ENCODE measurements at regions not wholly inside any gene's neighbourhood (a gene's known extent, or its start where the extent isn't known, plus 50 kb on each side); places are given as distances from the start of the nearest gene placed in this dataset.

GRCh38 chr9:75197561-75197960, 109.2 kb downstream of the OSTF1 start:
- no peak overlapping the region for H3K4me3 ChIP-seq (ENCODE audit: insufficient read depth, low read depth, low read length)
- H2BK120ac ChIP-seq (ENCODE audit: low read depth, low read length), result no peak overlapping the region
- no peak overlapping the region for H4K91ac ChIP-seq (ENCODE audit: insufficient read depth, low read depth, low read length)
- no TSS peak for BruUV-seq (replicated peaks)
- no peak for DNase-seq
- H4K20me1 ChIP-seq (ENCODE audit: insufficient read depth, low read length), result no peaks in the 10 kb centered on the region
- H4K8ac ChIP-seq (ENCODE audit: low read depth in 2 of 2, low read length in 2 of 2), result no peak overlapping the region
- no peak for TF ChIP-seq MXI1 (IDR thresholded peaks at IDR 0.05; ENCODE audit: borderline replicate concordance, low read depth, low read length)
- no peak overlapping the region for H3K23ac ChIP-seq (ENCODE audit: low read depth, low read length)
- no peak overlapping the region for H3K4me2 ChIP-seq (ENCODE audit: low read depth, low read length)
- ATAC-seq (ENCODE audit: low read depth), result no peak
- H2AK9ac ChIP-seq (replicated peaks; ENCODE audit: low read depth, low read length, poor library complexity), result no peak overlapping the region
- no peak overlapping the region for H3K56ac ChIP-seq (ENCODE audit: extremely low read depth, insufficient read depth, low read length)
- peaks cover 2% of the 10 kb centered on the region for H3K27me3 ChIP-seq (ENCODE audit: control insufficient read depth, insufficient read depth, low read length)
- no peak overlapping the region for H2BK15ac ChIP-seq (ENCODE audit: low read depth, low read length)
- no peak overlapping the region for H3K18ac ChIP-seq (ENCODE audit: low read depth, low read length)
- no CpG with 5 or more reads among the region's 5 CpGs for WGBS, 2 experiments (ENCODE audit: extremely low coverage in 2 of 2, insufficient read length in 1 of 2)
- H3K79me1 ChIP-seq (ENCODE audit: low read depth in 1 of 2, low read length in 2 of 2), result no peaks in the 10 kb centered on the region
- no peaks in the 10 kb centered on the region for H3K9me3 ChIP-seq (ENCODE audit: control insufficient read depth, insufficient read depth, low read length)
- no peaks in the 10 kb centered on the region for H3K9me1 ChIP-seq (ENCODE audit: insufficient read depth, low read length)
- no peak overlapping the region for H2BK20ac ChIP-seq (ENCODE audit: low read depth, low read length)
- no peak overlapping the region for H3K27ac ChIP-seq (ENCODE audit: insufficient read depth, low read length)
- H4K5ac ChIP-seq (ENCODE audit: low read depth, low read length), result no peak overlapping the region
- H3K9ac ChIP-seq (ENCODE audit: low read depth, low read length), result no peak overlapping the region
- H3K36me3 ChIP-seq (ENCODE audit: control insufficient read depth, insufficient read depth, low read length), result no peaks in the 10 kb centered on the region
- H3K14ac ChIP-seq (replicated peaks; ENCODE audit: low read depth, low read length), result no peak overlapping the region
- no peak overlapping the region for H2AK5ac ChIP-seq (ENCODE audit: low read depth, low read length)
- CTCF ChIA-PET, result interaction anchor here (0.6 to 1.2 kb wide), 3 partner anchors 11 to 360 kb away, joined by 3 to 5 read pairs (median 4); no protein-coding TSS in a partner anchor
- in situ Hi-C loops (cut with MboI; ENCODE audit: low sequenced_read_pairs), result no loop called here
- H2BK5ac ChIP-seq (ENCODE audit: low read depth, low read length, poor library complexity, severe bottlenecking), result no peak overlapping the region
- H2AFZ ChIP-seq (replicated peaks; ENCODE audit: low read length, poor library complexity), result no peak overlapping the region
- H3K4ac ChIP-seq (ENCODE audit: low read depth, low read length), result no peak overlapping the region
- intact Hi-C loops (cut with micrococcal nuclease), result no loop called here
- no peaks in the 10 kb centered on the region for H3K4me1 ChIP-seq (ENCODE audit: control insufficient read depth, insufficient read depth, low read length)
- dilution Hi-C loops (cut with HindIII; ENCODE audit: low sequenced_read_pairs, unreplicated experiment), result no loop called here
- POLR2A ChIA-PET (ENCODE audit: unreplicated experiment), result no interaction called here
